HG03342 (cell line): ENCODE measurements at regions not wholly inside any gene's neighbourhood (a gene's known extent, or its start where the extent isn't known, plus 50 kb on each side); places are given as distances from the start of the nearest gene placed in this dataset.
"Not testable (repeated sequence)": the region's sequence is repeated elsewhere in the genome, so short reads cannot be mapped to it uniquely, and the experiment has no call there.

Source experiments
- ATAC-seq: cut with Tn5 transposase; IDR thresholded peaks from one replicate; pipeline ENCODE4 v1.9.1; 2021; ENCODE audit warnings: mild to moderate bottlenecking, moderate library complexity; ENCODE audit not compliant: unreplicated experiment

DNA sequence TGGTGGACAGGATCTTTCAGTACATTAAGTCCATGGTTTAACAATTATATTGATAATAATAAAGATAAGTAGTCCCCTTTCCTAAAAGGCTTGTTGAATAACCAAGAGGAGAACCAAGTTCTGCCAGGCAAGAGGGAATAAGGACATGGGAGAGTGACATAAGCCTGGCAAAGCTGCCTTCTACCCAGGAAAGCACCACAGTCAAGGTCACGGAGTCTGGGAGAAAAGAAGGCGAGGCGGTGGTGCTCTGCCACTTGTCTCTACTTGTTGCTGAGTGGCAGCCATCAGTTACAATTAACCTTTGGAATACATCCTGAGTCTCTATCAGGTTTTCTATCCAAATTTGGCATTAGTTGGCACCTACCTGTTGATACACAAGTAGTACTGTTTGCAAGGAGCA lies 101.7 kb upstream of the GATA6 start:
- ATAC-seq: no peak

- not testable (repeated sequence) for ATAC-seq
Measured at GRCh38 chr18:22068784-22069183, 100.6 kb upstream of the GATA6 start.

GRCh38 chr18:22069916-22070315 lies 99.5 kb upstream of the GATA6 start:
- ATAC-seq: no peak

GRCh38 chr18:22073411-22073810 lies 96.0 kb upstream of the GATA6 start:
- no peak for ATAC-seq

GRCh38 chr18:22074282-22075070 lies 94.9 kb upstream of the GATA6 start:
- ATAC-seq: no peak

DNA sequence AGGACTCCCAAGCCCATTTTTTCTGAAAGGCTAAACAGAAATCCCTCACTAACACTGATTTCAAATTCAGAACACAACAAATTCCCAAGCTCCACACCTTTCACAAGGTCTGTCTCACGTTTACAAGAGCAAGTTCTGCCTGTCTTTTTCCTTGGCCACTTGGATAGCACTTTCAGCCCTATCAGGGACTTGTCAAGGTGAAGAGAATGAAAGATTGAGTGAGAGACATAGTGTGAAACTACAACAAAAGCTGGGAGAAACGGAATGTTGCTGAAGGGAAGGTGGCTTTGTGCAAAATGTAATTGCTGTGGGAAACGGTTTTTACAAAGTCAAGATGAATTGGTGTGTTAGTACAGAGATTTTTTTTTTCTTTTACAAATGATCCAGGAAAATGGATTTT lies 89.4 kb upstream of the GATA6 start:
- ATAC-seq: no peak

DNA sequence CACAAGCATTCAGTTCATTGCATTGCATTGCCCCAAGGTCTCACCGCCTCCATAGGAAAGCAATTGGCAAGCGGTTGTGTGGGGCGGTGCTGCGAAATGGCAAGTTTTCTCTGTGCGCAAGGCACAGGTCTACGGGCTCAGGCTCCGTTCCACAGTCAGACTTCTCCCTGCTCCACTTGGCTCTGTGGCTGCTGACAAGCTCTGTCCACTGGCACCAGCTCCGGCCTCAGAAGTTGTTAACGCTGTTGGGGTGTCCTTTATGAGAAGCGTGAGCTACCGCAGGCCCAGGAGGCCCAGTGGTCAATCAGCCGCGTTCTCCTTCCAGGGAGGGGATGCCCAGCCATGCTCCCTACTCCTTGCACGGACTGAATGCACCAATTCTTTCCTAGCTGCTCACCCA lies 87.0 kb upstream of the GATA6 start:
- no peak for ATAC-seq

GRCh38 chr18:22084547-22084946 lies 84.8 kb upstream of the GATA6 start:
- no peak for ATAC-seq

DNA sequence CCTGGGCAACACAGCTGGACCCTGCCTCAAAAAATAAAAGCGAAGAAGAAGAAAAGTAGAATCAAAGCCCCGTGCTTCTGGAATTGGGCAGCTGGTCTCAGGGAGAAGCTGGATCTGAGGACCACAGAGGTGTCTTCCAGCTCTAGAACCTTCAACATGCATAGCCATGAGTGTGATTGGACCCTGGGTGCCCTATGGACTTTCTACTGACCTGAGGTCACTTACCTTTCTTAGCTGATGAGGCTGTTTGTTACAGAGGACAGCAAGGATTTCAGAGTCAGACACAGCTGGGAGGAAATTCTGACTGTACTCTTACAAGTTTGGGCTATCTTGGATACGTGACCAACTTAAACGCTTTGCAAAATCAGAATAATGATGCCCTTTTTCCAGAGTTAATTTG lies 82.4 kb upstream of the GATA6 start:
- no peak for ATAC-seq

DNA sequence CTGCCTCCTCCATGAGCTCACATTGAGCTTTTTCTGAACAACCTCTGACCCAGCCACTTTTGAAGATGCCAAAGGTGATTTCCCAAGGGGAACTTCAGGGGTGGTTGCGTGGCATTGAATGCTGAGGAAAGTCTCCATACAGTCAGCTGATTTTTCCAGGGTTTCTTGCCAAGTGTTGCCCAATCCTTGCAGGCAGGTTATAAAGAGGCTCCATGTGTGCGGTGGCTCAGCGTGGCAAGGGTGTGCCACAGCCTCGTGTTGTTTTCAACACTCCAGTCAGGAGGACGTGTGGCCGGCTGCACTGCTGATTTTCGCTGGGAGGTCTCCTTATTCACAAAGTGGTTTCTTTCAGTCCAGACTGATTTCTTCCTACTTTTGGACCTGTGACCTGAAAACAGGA lies 81.4 kb upstream of the GATA6 start:
- ATAC-seq: no peak

- no peak for ATAC-seq
Measured at GRCh38 chr18:22088996-22089640, 80.3 kb upstream of the GATA6 start.

DNA sequence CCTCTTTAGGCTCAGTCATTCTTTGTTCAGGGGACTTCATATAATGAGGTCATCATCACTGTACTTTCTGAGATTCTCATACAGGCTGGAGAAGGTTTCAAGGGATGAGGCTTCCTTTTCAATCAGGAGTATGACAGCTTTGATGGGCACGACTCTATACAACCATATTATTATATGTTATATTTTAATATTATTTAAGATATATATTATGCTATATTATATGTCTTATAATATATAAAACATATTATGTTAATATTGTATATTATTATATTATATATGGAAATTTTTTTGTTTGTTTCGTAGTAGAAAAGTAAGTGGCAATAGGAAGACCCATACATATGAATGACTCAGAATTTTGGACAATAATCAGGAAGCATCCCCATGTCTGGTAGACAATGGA lies 78.0 kb upstream of the GATA6 start:
- no peak for ATAC-seq

DNA sequence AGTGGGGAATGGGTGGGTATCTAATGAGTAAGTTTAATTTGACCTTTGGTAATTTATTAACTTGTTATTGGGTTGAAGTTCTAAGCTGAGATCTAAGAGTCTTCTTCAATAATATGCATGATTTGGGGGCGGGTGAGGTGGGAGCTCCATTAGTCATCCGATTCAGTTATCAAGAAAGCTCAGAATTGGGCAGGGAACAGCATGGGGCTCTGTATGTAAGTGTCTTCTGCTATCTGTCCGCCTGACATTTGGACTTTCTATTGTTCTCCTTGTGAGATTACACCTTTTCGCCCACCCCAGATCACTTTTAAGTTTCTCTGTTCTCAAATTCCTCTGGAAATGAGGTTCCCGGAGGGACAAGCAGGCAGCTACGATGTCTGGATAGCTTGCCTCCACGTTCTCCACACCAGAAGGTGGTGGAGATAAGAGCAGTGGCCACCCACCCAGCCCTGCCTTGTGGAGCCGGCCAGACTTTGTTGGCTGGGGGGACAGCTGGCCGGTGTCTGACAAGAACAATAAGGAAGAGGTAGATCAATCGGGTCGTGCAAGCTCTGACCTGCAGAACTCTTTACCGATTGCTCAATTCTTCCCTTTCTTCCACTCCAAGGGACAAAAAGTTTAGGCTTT lies 75.5 kb upstream of the GATA6 start:
- ATAC-seq: no peak

- ATAC-seq: no peak
Measured at GRCh38 chr18:22094358-22094734, 75.0 kb upstream of the GATA6 start.

GRCh38 chr18:22098563-22098989 lies 70.8 kb upstream of the GATA6 start:
- ATAC-seq: no peak

DNA sequence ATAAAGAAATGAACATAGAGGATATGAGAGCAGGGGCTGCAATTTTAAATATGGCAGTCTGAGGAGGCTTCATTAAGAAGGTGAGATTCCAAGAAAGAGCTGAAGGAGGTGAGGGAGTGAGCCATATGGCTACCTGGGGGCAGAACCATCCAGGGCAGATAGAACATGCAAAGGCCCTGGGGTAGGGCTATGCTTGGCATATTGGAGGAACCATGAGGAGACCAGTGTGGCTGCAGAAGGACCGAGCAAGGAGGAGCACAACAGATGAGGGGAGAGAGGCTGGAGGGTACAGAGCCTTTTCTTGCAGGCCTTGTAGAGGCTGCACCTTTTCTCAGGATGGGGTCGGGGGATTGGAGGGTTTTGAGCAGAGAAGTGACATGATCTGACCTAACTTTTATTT lies 69.5 kb upstream of the GATA6 start:
- no peak for ATAC-seq

DNA sequence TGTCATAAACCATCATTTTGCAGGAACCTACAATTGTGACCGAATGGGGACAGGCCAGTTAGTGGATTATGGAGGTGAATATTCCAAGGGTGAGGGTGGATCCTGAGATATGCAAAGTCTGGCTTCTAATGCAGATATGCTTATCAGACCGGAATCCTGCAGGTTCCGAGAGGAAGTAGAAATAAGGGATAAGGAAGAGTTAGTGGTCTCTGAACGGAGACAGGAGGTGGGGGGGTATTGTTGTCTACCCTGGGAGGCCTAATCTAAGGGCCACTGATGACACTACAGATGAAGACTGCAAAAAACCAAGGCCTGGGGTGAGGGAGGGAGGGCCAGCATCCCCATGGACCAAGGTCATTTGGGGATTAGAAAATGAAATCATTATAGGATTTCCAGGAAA lies 67.7 kb upstream of the GATA6 start:
- ATAC-seq: no peak

DNA sequence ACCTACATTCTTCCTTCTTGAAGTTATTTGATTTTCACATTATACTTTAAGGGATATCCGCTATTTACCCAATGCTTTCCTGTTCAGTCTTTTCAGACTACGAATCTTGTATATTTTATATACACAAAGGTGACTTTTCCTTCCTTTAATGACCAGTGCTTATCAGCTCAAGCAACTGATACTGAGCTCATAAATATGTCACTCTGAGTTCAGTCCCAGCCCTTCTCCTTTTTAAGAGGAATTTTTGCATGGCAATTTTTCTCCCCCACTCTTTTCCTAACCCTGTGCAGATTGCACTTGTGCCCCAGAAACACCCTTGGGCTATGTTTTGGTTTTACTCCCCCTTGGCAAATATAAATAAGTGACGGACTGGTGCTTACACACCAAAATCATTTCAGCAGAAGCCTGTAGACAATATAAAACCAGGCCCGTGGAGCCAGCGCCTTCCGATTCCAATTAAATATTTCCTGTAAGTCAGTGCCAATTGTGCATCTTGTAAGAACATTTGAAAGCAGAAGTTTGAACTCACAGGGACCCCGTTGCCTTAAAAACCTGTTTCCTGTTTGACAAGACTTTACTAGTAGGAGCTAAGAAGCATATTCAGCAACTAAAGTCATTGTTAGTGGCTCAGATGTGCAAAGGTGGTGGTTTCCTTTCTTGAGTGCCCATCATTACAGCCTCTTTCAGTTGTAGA lies 66.3 kb upstream of the GATA6 start:
- no peak for ATAC-seq

DNA sequence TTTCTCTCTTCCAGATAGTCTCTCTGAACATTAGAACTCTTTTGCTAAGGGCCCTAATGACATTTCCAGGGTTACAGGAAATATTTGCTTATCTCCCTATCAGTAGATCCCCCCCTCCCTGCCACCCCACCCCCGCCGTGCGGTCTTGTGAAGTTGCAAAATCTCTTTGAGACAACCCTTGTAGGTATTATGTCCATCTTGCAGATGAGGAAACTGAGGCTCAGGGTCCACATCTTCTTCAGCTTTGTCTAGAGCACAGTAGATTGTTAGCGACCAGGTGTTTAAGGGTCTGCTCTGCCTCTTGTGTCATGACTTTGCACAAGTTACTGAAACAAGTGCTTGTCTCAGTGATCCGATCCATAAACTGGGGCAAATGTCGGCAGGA lies 65.8 kb upstream of the GATA6 start:
- no peak for ATAC-seq

DNA sequence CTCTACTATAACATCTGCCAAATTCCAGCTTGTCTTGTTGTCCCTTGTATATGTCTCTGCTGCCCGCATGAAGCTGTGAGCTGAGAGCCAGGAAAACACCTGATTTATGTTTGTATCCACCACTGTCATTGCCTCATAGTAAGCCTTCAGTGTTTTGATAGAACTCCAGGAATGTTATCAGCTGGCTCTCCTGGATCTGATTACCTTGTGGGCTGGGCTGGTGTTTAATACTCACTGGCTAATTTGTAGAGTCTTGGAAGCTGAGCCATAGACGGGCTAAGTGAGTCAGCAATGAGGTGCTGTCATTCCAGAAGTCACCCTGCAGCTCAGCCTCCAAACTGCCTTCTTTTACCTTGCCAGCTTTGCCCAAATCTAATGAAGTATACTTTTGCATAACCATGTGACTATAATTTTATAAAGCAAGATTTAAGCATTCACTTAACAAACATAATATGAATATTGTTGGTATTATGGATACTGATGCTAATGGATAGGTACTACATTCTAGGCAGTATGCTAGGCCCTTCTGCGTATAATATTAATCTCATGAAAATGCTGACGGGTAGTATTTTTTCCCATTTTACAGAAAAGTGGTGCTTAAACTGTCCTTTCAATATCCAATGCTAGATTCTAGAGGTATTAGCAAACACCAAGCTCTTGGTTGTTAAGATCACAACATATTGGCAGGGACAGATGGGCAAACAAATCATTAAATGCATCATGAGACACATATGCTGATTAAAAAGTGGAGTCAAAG lies 62.7 kb upstream of the GATA6 start:
- no peak for ATAC-seq

DNA sequence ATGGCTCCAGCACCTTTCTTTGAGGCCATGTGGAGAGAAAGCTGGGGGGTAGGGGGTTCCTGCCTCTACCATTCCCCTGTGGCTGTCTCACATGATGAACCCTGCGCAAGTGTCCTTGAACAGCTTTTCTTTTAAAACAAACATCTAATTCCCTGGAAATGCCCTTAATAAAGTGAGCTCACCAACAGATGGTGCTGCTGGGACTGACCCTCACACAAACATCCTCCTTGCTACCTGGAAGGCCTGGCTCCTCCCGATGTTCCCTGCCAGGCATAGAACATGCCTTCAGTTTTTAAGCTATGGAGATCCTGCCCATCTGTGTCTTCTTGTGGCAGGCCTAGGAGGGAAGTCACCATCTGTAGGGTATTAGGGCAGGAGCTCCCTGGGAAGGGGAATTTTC lies 60.7 kb upstream of the GATA6 start:
- no peak for ATAC-seq
